HG03575 (cell line): ENCODE measurements at regions not wholly inside any gene's neighbourhood (a gene's known extent, or its start where the extent isn't known, plus 50 kb on each side); places are given as distances from the start of the nearest gene placed in this dataset.
"Not testable (repeated sequence)": the region's sequence is repeated elsewhere in the genome, so short reads cannot be mapped to it uniquely, and the experiment has no call there.

Source experiments
- ATAC-seq: cut with Tn5 transposase; IDR thresholded peaks from one replicate; pipeline ENCODE4 v1.9.1; 2021; ENCODE audit not compliant: unreplicated experiment, insufficient number of reproducible peaks, low FRiP score; ENCODE audit errors: extremely low read depth

- no peak for ATAC-seq
Observed at GRCh38 chr5:143524338-143524945, 121.0 kb upstream of the NR3C1 start.

GRCh38 chr5:143521846-143522400, 118.4 kb upstream of the NR3C1 start:
- no peak for ATAC-seq

- no peak for ATAC-seq
Observed at GRCh38 chr5:143521141-143521540, 117.7 kb upstream of the NR3C1 start.

GRCh38 chr5:143519215-143519614, 115.7 kb upstream of the NR3C1 start:
- ATAC-seq: not testable (repeated sequence)

- ATAC-seq: not testable (repeated sequence)
Observed at GRCh38 chr5:143517824-143518223, 114.3 kb upstream of the NR3C1 start.

GRCh38 chr5:143516249-143516648, 112.8 kb upstream of the NR3C1 start:
- no peak for ATAC-seq

GRCh38 chr5:143515829-143516228, 112.3 kb upstream of the NR3C1 start:
- ATAC-seq: no peak

- ATAC-seq: no peak
Observed at GRCh38 chr5:143514616-143515335, 111.3 kb upstream of the NR3C1 start.

- ATAC-seq: no peak
Observed at GRCh38 chr5:143513720-143514119, 110.2 kb upstream of the NR3C1 start.

- ATAC-seq: no peak
Observed at GRCh38 chr5:143511736-143512135, 108.2 kb upstream of the NR3C1 start.

- peak; percentile 93 for ATAC-seq
Observed at GRCh38 chr5:143509758-143510221, 106.3 kb upstream of the NR3C1 start.

- no peak for ATAC-seq
Observed at GRCh38 chr5:143506836-143507552, 103.5 kb upstream of the NR3C1 start.

- no peak for ATAC-seq
Observed at GRCh38 chr5:143505934-143506333, 102.4 kb upstream of the NR3C1 start.

- no peak for ATAC-seq
Observed at GRCh38 chr5:143505354-143505753, 101.9 kb upstream of the NR3C1 start.

- no peak for ATAC-seq
Observed at GRCh38 chr5:143501310-143502044, 98.0 kb upstream of the NR3C1 start.

- no peak for ATAC-seq
Observed at GRCh38 chr5:143499480-143500114, 96.1 kb upstream of the NR3C1 start.

GRCh38 chr5:143498821-143499220, 95.3 kb upstream of the NR3C1 start:
- ATAC-seq: no peak

- no peak for ATAC-seq
Observed at GRCh38 chr5:143497749-143498148, 94.3 kb upstream of the NR3C1 start.

GRCh38 chr5:143496943-143497342, 93.5 kb upstream of the NR3C1 start:
- ATAC-seq: no peak
